Adrenal gland (tissue), 9 donors: ENCODE measurements at regions not wholly inside any gene's neighbourhood (a gene's known extent, or its start where the extent isn't known, plus 50 kb on each side); places are given as distances from the start of the nearest gene placed in this dataset.

Experiments
- DNase-seq, 7 donors: peaks; one replicate each; pipeline ENCODE4 v3.0.0-alpha.2; 2019 to 2020
- H3K27ac ChIP-seq, 5 donors: fragments of 200-600 bp; sonication (generic) in 4 of 5; 1 replicate in 3 of 5; 2 replicates in 2 of 5; pipeline versions ENCODE4 v1.5.1 to v1.8.0; 2016 to 2020; ENCODE audit warnings: mild to moderate bottlenecking in 1 of 5
- H3K27me3 ChIP-seq: fragments of 200-600 bp; 2 replicates; pipeline ENCODE4 v1.8.0; 2021
- H3K36me3 ChIP-seq, 2 donors: fragments of 200-600 bp; replicated peaks in 1 of 2; 1 replicate in 1 of 2; 2 replicates in 1 of 2; pipeline versions ENCODE4 v1.5.1 to v1.8.0; 2018 to 2022
- H3K4me1 ChIP-seq, 2 donors: fragments of 200-600 bp; replicated peaks in 1 of 2; 1 replicate in 1 of 2; 2 replicates in 1 of 2; pipeline versions ENCODE4 v1.5.1 to v1.8.0; 2018 to 2021
- H3K4me3 ChIP-seq, 4 donors: fragments of 200-600 bp; sonication (generic) in 3 of 4; one replicate each; pipeline ENCODE4 v1.5.1; 2016 to 2018
- H3K9me3 ChIP-seq, 3 donors: fragments of 200-600 bp; sonication (generic) in 1 of 3; replicated peaks in 1 of 3; 1 replicate in 2 of 3; 2 replicates in 1 of 3; pipeline versions ENCODE4 v1.5.1 to v1.8.0; 2016 to 2021
- CTCF ChIP-seq, 6 experiments: fragments of 450-650 bp in 4 of 6; fragments of 200-600 bp in 2 of 6; sonication (generic) in 1 of 6; IDR thresholded peaks; 1 replicate in 5 of 6; 2 replicates in 1 of 6; pipeline versions ENCODE4 v1.5.1 to v1.8.0; 2016 to 2021; ENCODE audit warnings: antibody characterized with exemption in 6 of 6, mild to moderate bottlenecking in 2 of 6, moderate library complexity in 1 of 6
- POLR2A ChIP-seq, 2 donors: fragments of 450-650 bp; IDR thresholded peaks; one replicate each; pipeline ENCODE4 v1.6.1; 2017; ENCODE audit warnings: antibody characterized with exemption in 2 of 2, mild to moderate bottlenecking in 2 of 2, moderate library complexity in 1 of 2
- WGBS, 4 donors: extraction: QIAGEN DNeasy Blood & Tissue Kit in 2 of 4; methylation state at CpG; one replicate each; pipeline versions ENCODE4 v1.1.5 to v1.1.7; 2013 to 2017; 5-methylcytosine and 5-hydroxymethylcytosine counted together
- intact Hi-C, 2 donors: fragments of 100-400 bp; cut with DNase I; formaldehyde crosslinking; loops; one replicate each; pipeline versions ENCODE4 v1.14.1 to v1.15.0; 2022 to 2023
- donor health status: healthy with polysubstance abuse.
- donor health status: Bipolar disorder and iron deficiency.
- donor health status: DM: yes; HTN: yes; CAD: no.
- donor health status: DM: no; HTN: no; CAD: no.
- donor health status: DM: no; HTN: no; CAD: no.

GRCh38 chr19:32023564-32023832, 321.9 kb upstream of the ZNF507 start:
- WGBS, 4 donors, result 57 to 71% (median 62%) methylated on average over 4 to 6 of the region's 6 CpGs
- H3K27ac ChIP-seq, result no peak overlapping the region
- no peaks in the 10 kb centered on the region for H3K36me3 ChIP-seq
- H3K27me3 ChIP-seq, result no peaks in the 10 kb centered on the region
- intact Hi-C loops, result no loop called here
- no peaks in the 10 kb centered on the region for H3K9me3 ChIP-seq
- no peak for DNase-seq
- no peak overlapping the region for H3K4me3 ChIP-seq
- TF ChIP-seq POLR2A (IDR thresholded peaks at IDR 0.05) (no peak), CTCF (IDR thresholded peaks at IDR 0.05) (no peak)
- H3K4me1 ChIP-seq, result no peaks in the 10 kb centered on the region

GRCh38 chr19:32029235-32029634, 316.2 kb upstream of the ZNF507 start:
- WGBS, 4 donors, result 78 to 91% (median 87%) methylated on average over 6 of the region's 6 CpGs
- Histone ChIP-seq H3K27ac (no peak overlapping the region), H3K36me3 (no peaks in the 10 kb centered on the region), H3K9me3 (no peaks in the 10 kb centered on the region), H3K4me3 (no peak overlapping the region), H3K27me3 (no peaks in the 10 kb centered on the region), H3K4me1 (no peaks in the 10 kb centered on the region)
- no peak for DNase-seq
- TF ChIP-seq CTCF (IDR thresholded peaks at IDR 0.05), result no peak
- TF ChIP-seq POLR2A (IDR thresholded peaks at IDR 0.05), result no peak
- intact Hi-C loops, result no loop called here

- no peaks in the 10 kb centered on the region for H3K9me3 ChIP-seq
- peaks cover 0 to 1% of the 10 kb centered on the region in 2 donors for H3K4me1 ChIP-seq
- intact Hi-C loops, result no loop called here
- no peak for DNase-seq
- no peak overlapping the region for H3K27ac ChIP-seq
- 49 to 70% (median 62%) methylated on average over 4 of the region's 4 CpGs for WGBS, 4 donors
- no peak overlapping the region for H3K4me3 ChIP-seq
- H3K27me3 ChIP-seq, result no peaks in the 10 kb centered on the region
- H3K36me3 ChIP-seq, result no peaks in the 10 kb centered on the region
- TF ChIP-seq CTCF (IDR thresholded peaks at IDR 0.05) (no peak), POLR2A (IDR thresholded peaks at IDR 0.05) (no peak)
Measured at GRCh38 chr19:32032561-32032960, 312.8 kb upstream of the ZNF507 start.

DNA sequence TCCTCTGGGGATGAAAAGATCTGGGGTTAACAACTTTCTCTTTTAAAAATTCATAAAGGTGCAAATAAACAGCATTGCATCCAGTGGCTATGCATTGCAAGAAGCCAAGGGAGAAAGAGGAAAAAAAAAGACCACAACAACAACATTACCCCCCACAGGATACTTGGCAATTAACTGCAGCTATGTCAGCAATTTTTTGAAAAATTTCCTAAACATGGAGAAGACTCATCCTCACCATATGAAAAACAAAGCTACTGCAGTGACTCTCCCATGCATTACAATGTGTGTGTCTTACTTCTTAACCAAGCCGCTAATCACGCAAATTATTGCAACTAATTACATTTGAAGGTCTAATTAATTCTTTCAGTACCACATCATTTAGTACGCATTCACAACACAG, 309.8 kb upstream of the ZNF507 start:
- 95 to 98% (median 96%) methylated on average over 3 of the region's 3 CpGs for WGBS, 4 donors
- TF ChIP-seq POLR2A (IDR thresholded peaks at IDR 0.05) (no peak), CTCF (IDR thresholded peaks at IDR 0.05) (no peak)
- H3K4me1 ChIP-seq, result peaks cover 10 to 17% of the 10 kb centered on the region in 2 donors
- no peak overlapping the region for H3K4me3 ChIP-seq
- intact Hi-C loops, result no loop called here
- no peak for DNase-seq
- H3K9me3 ChIP-seq, result no peaks in the 10 kb centered on the region
- H3K27ac ChIP-seq, result no peak overlapping the region
- no peaks in the 10 kb centered on the region for H3K36me3 ChIP-seq
- no peaks in the 10 kb centered on the region for H3K27me3 ChIP-seq
